Hepatocyte (in vitro differentiated cells): ENCODE measurements at regions not wholly inside any gene's neighbourhood (a gene's known extent, or its start where the extent isn't known, plus 50 kb on each side); places are given as distances from the start of the nearest gene placed in this dataset.

Source experiments
- CTCF ChIP-seq: fragments of 200-600 bp; sonication (generic); IDR thresholded peaks from 2 replicates; pipeline ENCODE4 v1.5.1; 2016; ENCODE audit warnings: antibody characterized with exemption, mild to moderate bottlenecking; ENCODE audit not compliant: poor library complexity
- EZH2 ChIP-seq: fragments of 200-600 bp; sonication (generic); IDR thresholded peaks from 2 replicates; pipeline ENCODE4 v1.6.1; 2016; ENCODE audit warnings: antibody characterized with exemption, mild to moderate bottlenecking, borderline replicate concordance

- TF ChIP-seq CTCF (no peak), EZH2 (no peak)
These were observed 359.3 kb downstream of the TMEM182 start for GRCh38 chr2:103121106-103121505.
